WTC11 (cell line): ENCODE measurements at regions not wholly inside any gene's neighbourhood (a gene's known extent, or its start where the extent isn't known, plus 50 kb on each side); places are given as distances from the start of the nearest gene placed in this dataset.

ENCODE experiments used
- ATAC-seq: fragments of 200-7000 bp; cut with Tn5 transposase; 2 replicates; pipeline ENCODE4 v1.10.0; 2021; ENCODE audit warnings: mild to moderate bottlenecking, moderate library complexity
- CTCF ChIA-PET: fragments of 300-600 bp; sonication (Branson Sonifier 250); formaldehyde crosslinking; loops from one replicate; lab custom pipeline; 2021; ENCODE audit warnings: antibody characterized with exemption; lab: Charles Lee
- POLR2A ChIA-PET: fragments of 350-600 bp; sonication (Branson Sonifier 250); formaldehyde crosslinking; loops from one replicate; lab custom pipeline; 2021; ENCODE audit warnings: antibody characterized with exemption; lab: Charles Lee
- DNase-seq: peaks from one replicate; pipeline ENCODE4 v3.0.0; 2021; ENCODE audit warnings: low spot score
- H3K27ac Mint-ChIP-seq: 2 replicates; pipeline ENCODE4 v1.8.0; 2021; ENCODE audit warnings: mixed read lengths
- H3K27me3 Mint-ChIP-seq: 2 replicates; pipeline ENCODE4 v1.8.0; 2021; ENCODE audit warnings: low read depth, mild to moderate bottlenecking, moderate library complexity, mixed read lengths
- H3K36me3 Mint-ChIP-seq: 2 replicates; pipeline ENCODE4 v1.8.0; 2021; ENCODE audit warnings: mixed read lengths
- H3K4me1 Mint-ChIP-seq: 2 replicates; pipeline ENCODE4 v1.8.0; 2022; ENCODE audit warnings: mixed read lengths
- H3K4me3 Mint-ChIP-seq: 2 replicates; pipeline ENCODE4 v1.8.0; 2021; ENCODE audit warnings: mild to moderate bottlenecking, moderate library complexity, mixed read lengths
- H3K9me3 Mint-ChIP-seq: 2 replicates; pipeline ENCODE4 v1.8.0; 2021; ENCODE audit warnings: mixed read lengths
- AR ChIP-seq: fragments of 250-450 bp; sonication (Bioruptor Pico); IDR thresholded peaks from 2 replicates; pipeline ENCODE4 v1.9.0; 2021; ENCODE audit warnings: mild to moderate bottlenecking
- ATF1 ChIP-seq: sonication (generic); formaldehyde crosslinking; IDR thresholded peaks from 2 replicates; pipeline ENCODE4 v1.8.1; 2023; ENCODE audit warnings: mild to moderate bottlenecking, moderate library complexity, missing genetic modification reagents
- E2F5 ChIP-seq: sonication (generic); formaldehyde crosslinking; IDR thresholded peaks from 2 replicates; pipeline ENCODE4 v1.8.1; 2022; ENCODE audit warnings: mild to moderate bottlenecking, moderate library complexity, missing genetic modification reagents
- ERG ChIP-seq: fragments of 250-450 bp; sonication (Bioruptor Pico); IDR thresholded peaks from 2 replicates; pipeline ENCODE4 v1.8.0; 2021; ENCODE audit warnings: mild to moderate bottlenecking
- GTF2I ChIP-seq: fragments of 250-450 bp; sonication (Bioruptor Pico); conservative IDR thresholded peaks from 2 replicates; pipeline ENCODE4 v1.4.0; 2021; ENCODE audit warnings: mild to moderate bottlenecking
- IRF1 ChIP-seq: sonication (generic); formaldehyde crosslinking; IDR thresholded peaks from 2 replicates; pipeline ENCODE4 v1.8.0; 2023; ENCODE audit warnings: missing genetic modification reagents
- JAZF1 ChIP-seq: fragments of 250-450 bp; sonication (Bioruptor Pico); IDR thresholded peaks from 2 replicates; pipeline ENCODE4 v1.9.0; 2021; ENCODE audit warnings: moderate library complexity, mild to moderate bottlenecking, inconsistent platforms
- JUN ChIP-seq: sonication (generic); formaldehyde crosslinking; IDR thresholded peaks from 2 replicates; pipeline ENCODE4 v1.8.0; 2023; ENCODE audit warnings: mild to moderate bottlenecking, missing genetic modification reagents
- KAT7 ChIP-seq: sonication (generic); formaldehyde crosslinking; IDR thresholded peaks from 2 replicates; pipeline ENCODE4 v1.8.1; 2023; ENCODE audit warnings: missing genetic modification reagents, mild to moderate bottlenecking, borderline replicate concordance
- RORB ChIP-seq: fragments of 250-450 bp; sonication (Bioruptor Pico); IDR thresholded peaks from 2 replicates; pipeline ENCODE4 v1.9.0; 2021; ENCODE audit warnings: mild to moderate bottlenecking
- STAT6 ChIP-seq: sonication (generic); formaldehyde crosslinking; conservative IDR thresholded peaks from 2 replicates; pipeline ENCODE4 v1.8.1; 2023; ENCODE audit warnings: mild to moderate bottlenecking, low read depth, missing genetic modification reagents, moderate library complexity
- TCF7 ChIP-seq: sonication (generic); formaldehyde crosslinking; IDR thresholded peaks from 2 replicates; pipeline ENCODE4 v1.8.0; 2022; ENCODE audit warnings: mild to moderate bottlenecking, low read depth, missing genetic modification reagents, moderate library complexity
- TEAD4 ChIP-seq: sonication (generic); formaldehyde crosslinking; IDR thresholded peaks from 2 replicates; pipeline ENCODE4 v1.8.0; 2022; ENCODE audit warnings: mild to moderate bottlenecking, missing genetic modification reagents
- ZNF281 ChIP-seq: sonication (generic); formaldehyde crosslinking; IDR thresholded peaks from 2 replicates; pipeline ENCODE4 v1.8.0; 2023; ENCODE audit warnings: mild to moderate bottlenecking, missing genetic modification reagents
- ZNF317 ChIP-seq: sonication (generic); formaldehyde crosslinking; IDR thresholded peaks from 2 replicates; pipeline ENCODE4 v1.8.1; 2023; ENCODE audit warnings: low read depth, mild to moderate bottlenecking, moderate library complexity, missing genetic modification reagents, borderline replicate concordance
- ZNF423 ChIP-seq: fragments of 250-450 bp; sonication (Bioruptor Pico); IDR thresholded peaks from 2 replicates; pipeline ENCODE4 v2.1.2; 2022; ENCODE audit warnings: mild to moderate bottlenecking, moderate library complexity
- ZNF425 ChIP-seq: fragments of 250-450 bp; sonication (Bioruptor Pico); conservative IDR thresholded peaks from 2 replicates; pipeline ENCODE4 v1.9.0; 2021; ENCODE audit warnings: mild to moderate bottlenecking
- ZNF512 ChIP-seq: sonication (generic); formaldehyde crosslinking; IDR thresholded peaks from 2 replicates; pipeline ENCODE4 v1.8.1; 2022; ENCODE audit warnings: missing genetic modification reagents, borderline replicate concordance
- ZNF671 ChIP-seq: fragments of 250-450 bp; sonication (Bioruptor Pico); IDR thresholded peaks from 2 replicates; pipeline ENCODE4 v1.8.0; 2021; ENCODE audit warnings: mild to moderate bottlenecking

GRCh38 chr4:155488691-155489090, 111.9 kb upstream of the MAP9 start:
- POLR2A ChIA-PET: no interaction called here
- H3K9me3 Mint-ChIP-seq: peaks cover 4% of the 10 kb centered on the region; the same call in 1 of the 2 replicates
- no peak for TF ChIP-seq ZNF317 (CRISPR knock-in tag)
- no peak for TF ChIP-seq STAT6 (CRISPR knock-in tag)
- no peak for TF ChIP-seq ZNF281 (CRISPR knock-in tag)
- TF ChIP-seq KAT7 (CRISPR knock-in tag): no peak
- TF ChIP-seq TCF7 (CRISPR knock-in tag): no peak
- TF ChIP-seq E2F5 (CRISPR knock-in tag): no peak
- no peak for TF ChIP-seq JAZF1 (CRISPR knock-in tag)
- TF ChIP-seq AR (CRISPR knock-in tag): no peak
- no peak for TF ChIP-seq ZNF425
- no peak for TF ChIP-seq ZNF671 (CRISPR knock-in tag)
- no peak for TF ChIP-seq ZNF423 (CRISPR knock-in tag)
- TF ChIP-seq ZNF512 (CRISPR knock-in tag): no peak
- no peak for TF ChIP-seq JUN (CRISPR knock-in tag)
- TF ChIP-seq GTF2I (CRISPR knock-in tag): no peak
- TF ChIP-seq TEAD4: no peak
- TF ChIP-seq IRF1 (CRISPR knock-in tag): no peak
- TF ChIP-seq ATF1 (CRISPR knock-in tag): no peak
- TF ChIP-seq ERG (CRISPR knock-in tag): no peak
- no peak for TF ChIP-seq RORB (CRISPR knock-in tag)
- TF ChIP-seq, all 79 proteins: peak for 0
- CTCF ChIA-PET: no interaction called here
- Mint-ChIP-seq H3K27ac (no peak overlapping the region), H3K27me3 (no peaks in the 10 kb centered on the region), H3K4me3 (no peak overlapping the region), H3K36me3 (no peaks in the 10 kb centered on the region), H3K4me1 (no peaks in the 10 kb centered on the region)
- no peak for ATAC-seq
- DNase-seq: no peak
